ENCODE measurements at regions not wholly inside any gene's neighbourhood (a gene's known extent, or its start where the extent isn't known, plus 50 kb on each side); places are given as distances from the start of the nearest gene placed in this dataset.

DNA sequence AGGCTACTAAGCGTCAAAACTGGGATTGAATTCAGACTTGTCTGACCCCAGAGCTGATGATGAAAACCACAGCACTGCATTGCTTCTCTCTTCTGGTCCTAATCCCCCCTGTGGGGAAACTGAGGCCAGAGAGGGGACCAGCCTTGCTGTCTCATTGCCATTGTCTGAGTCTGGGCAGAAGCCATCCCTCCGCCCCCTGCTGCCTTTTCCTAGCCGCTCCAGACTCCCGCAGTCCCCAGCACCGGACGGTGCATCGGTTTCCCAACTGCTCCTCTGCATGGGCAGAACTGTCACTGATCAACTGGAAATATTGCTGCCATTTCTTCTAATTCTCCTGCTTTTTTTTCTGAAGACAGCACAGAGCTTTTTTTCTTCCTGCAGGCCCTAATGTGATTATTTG is 157.4 kb downstream of the ACTL8 start:
- H2BK5ac ChIP-seq (ENCODE audit: low read depth, low read length) = no peak overlapping the region
- no peak overlapping the region for H2BK15ac ChIP-seq (ENCODE audit: low read length)
- no peaks in the 10 kb centered on the region for H3K36me3 ChIP-seq (ENCODE audit: control insufficient read depth in 2 of 4, insufficient read depth in 4 of 4, low read length in 3 of 4)
- no peak overlapping the region for H2AFZ ChIP-seq (ENCODE audit: low read length)
- H3K79me2 ChIP-seq (ENCODE audit: control insufficient read depth in 1 of 2, insufficient read depth in 2 of 2, low read length in 2 of 2) = no peaks in the 10 kb centered on the region
- 78% methylated on average over 7 of the region's 7 CpGs; no CpG with 5 or more reads in 1 of the 2 experiments for WGBS, 2 experiments (ENCODE audit: extremely low coverage in 1 of 2, insufficient coverage in 1 of 2, insufficient read length in 1 of 2, insufficient replicate concordance in 2 of 2, low coverage in 1 of 2, low lambda C conversion rate in 2 of 2, missing lambda C conversion rate in 1 of 2)
- H4K20me1 ChIP-seq (replicated peaks in 1 of 2; ENCODE audit: control insufficient read depth in 1 of 2, insufficient read depth in 2 of 2, low read length in 2 of 2) = no peaks in the 10 kb centered on the region
- TF ChIP-seq ZNF274 (IDR thresholded peaks at IDR 0.05; ENCODE audit: borderline replicate concordance, extremely low read depth, low read length) (no peak), SIN3A (conservative IDR thresholded peaks at IDR 0.05 in 1 of 2, IDR thresholded peaks at IDR 0.05 in 1 of 2; ENCODE audit: low read depth in 1 of 2, low read length in 2 of 2) (no peak), BCL11A (IDR thresholded peaks at IDR 0.05; ENCODE audit: low read depth in 2 of 2, low read length in 2 of 2) (no peak), CHD2 (IDR thresholded peaks at IDR 0.05; ENCODE audit: low read length) (no peak), TAF7 (optimal IDR thresholded peaks at IDR 0.05; ENCODE audit: borderline replicate concordance, low read depth, low read length) (no peak), EP300 (IDR thresholded peaks at IDR 0.05; ENCODE audit: borderline replicate concordance in 1 of 2, low read depth in 2 of 2, low read length in 2 of 2) (no peak), RBBP5 (IDR thresholded peaks at IDR 0.05; ENCODE audit: borderline replicate concordance, low read depth, low read length) (no peak), BACH1 (IDR thresholded peaks at IDR 0.05; ENCODE audit: low read length) (no peak), TEAD4 (IDR thresholded peaks at IDR 0.05; ENCODE audit: low read depth, low read length) (no peak), RFX5 (IDR thresholded peaks at IDR 0.05; ENCODE audit: borderline replicate concordance, low read depth, low read length) (no peak), CBX5 (IDR thresholded peaks at IDR 0.05; ENCODE audit: low read depth, low read length) (no peak), SP2 (IDR thresholded peaks at IDR 0.05; ENCODE audit: low read length) (no peak), CBX8 (IDR thresholded peaks at IDR 0.05; ENCODE audit: borderline replicate concordance, low read depth, low read length) (no peak)
- TF ChIP-seq, protein P1, sequence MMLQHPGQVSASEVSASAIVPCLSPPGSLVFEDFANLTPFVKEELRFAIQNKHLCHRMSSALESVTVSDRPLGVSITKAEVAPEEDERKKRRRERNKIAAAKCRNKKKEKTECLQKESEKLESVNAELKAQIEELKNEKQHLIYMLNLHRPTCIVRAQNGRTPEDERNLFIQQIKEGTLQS (IDR thresholded peaks at IDR 0.05; ENCODE audit: insufficient read depth, low read depth, low read length) = no peak
- no peaks in the 10 kb centered on the region for H3K23me2 ChIP-seq (ENCODE audit: low read depth, low read length)
- no peaks in the 10 kb centered on the region for H3K79me1 ChIP-seq (ENCODE audit: low read depth, low read length)
- peaks cover 0 to 4% (median 0%) of the 10 kb centered on the region in 4 experiments; a peak in 2 of 7 replicates for H3K27me3 ChIP-seq (replicated peaks in 1 of 4; ENCODE audit: control insufficient read depth in 3 of 4, extremely low read depth in 1 of 4, insufficient read depth in 3 of 4, low read length in 3 of 4)
- DNase-seq (ENCODE audit: low read depth in 1 of 2, low spot score in 2 of 2) (no peak), FAIRE-seq (no peak)
- no peak overlapping the region for H2BK120ac ChIP-seq (replicated peaks; ENCODE audit: low read depth, low read length)
- H3K4me2 ChIP-seq (ENCODE audit: insufficient read depth in 1 of 2, low read depth in 2 of 2, low read length in 2 of 2) = no peak overlapping the region
- H3K23ac ChIP-seq (ENCODE audit: insufficient read length) = no peak overlapping the region
- no peak overlapping the region for H2BK20ac ChIP-seq (ENCODE audit: low read length)
- no peak overlapping the region for H3K14ac ChIP-seq (ENCODE audit: insufficient read length)
- CTCF ChIA-PET (ENCODE audit: partially characterized antibody) = interaction anchor here (0.7 to 2.2 kb wide), 2 partner anchors 10 to 11 kb away, joined by 4 to 11 read pairs; no protein-coding TSS in a partner anchor
- H4K5ac ChIP-seq (ENCODE audit: insufficient read length, low read depth, low read length) = no peak overlapping the region
- H3K9ac ChIP-seq (replicated peaks in 1 of 4; ENCODE audit: extremely low read depth in 1 of 4, low read depth in 3 of 4, low read length in 3 of 4) = no peak overlapping the region
- H3K18ac ChIP-seq (ENCODE audit: extremely low read depth, low read length) = no peak overlapping the region
- H4K8ac ChIP-seq (ENCODE audit: extremely low read depth, insufficient read depth, low read length) = no peak overlapping the region
- H3K9me3 ChIP-seq (ENCODE audit: insufficient read depth in 2 of 2, low read depth in 1 of 2, low read length in 1 of 2) = 0 out of 4 replicates have a peak, but pooled peaks cover 0 to under 1% of the 10 kb centered on the region in 2 experiments
- H3K4ac ChIP-seq (replicated peaks; ENCODE audit: insufficient read length, low read depth, low read length) = no peak overlapping the region
- no peak overlapping the region for H2BK12ac ChIP-seq (ENCODE audit: low read depth, low read length)
- H3K56ac ChIP-seq (replicated peaks; ENCODE audit: insufficient read length, low read depth, low read length) = no peak overlapping the region
- H3K4me1 ChIP-seq (replicated peaks in 1 of 4; ENCODE audit: control insufficient read depth in 3 of 4, insufficient read depth in 4 of 4, low read length in 3 of 4) = peaks cover 0 to 11% (median 5%) of the 10 kb centered on the region in 4 experiments; a peak in 6 of 7 replicates
- POLR2A ChIA-PET (ENCODE audit: partially characterized antibody) = interaction anchor here (0.9 kb wide), 1 partner anchor 20 kb away, joined by 3 read pairs; no protein-coding TSS in a partner anchor
- no peak overlapping the region for H4K91ac ChIP-seq (replicated peaks; ENCODE audit: insufficient read length, low read length)
- H3K4me3 ChIP-seq (ENCODE audit: extremely low read depth in 1 of 4, insufficient read depth in 2 of 4, low read depth in 3 of 4, low read length in 4 of 4) = no peak overlapping the region
- H2AK5ac ChIP-seq (ENCODE audit: low read depth, low read length) = no peak overlapping the region
- no peak overlapping the region for H3K27ac ChIP-seq (ENCODE audit: low read depth, low read length)
